ENCODE measurements at regions not wholly inside any gene's neighbourhood (a gene's known extent, or its start where the extent isn't known, plus 50 kb on each side); places are given as distances from the start of the nearest gene placed in this dataset.

DNA sequence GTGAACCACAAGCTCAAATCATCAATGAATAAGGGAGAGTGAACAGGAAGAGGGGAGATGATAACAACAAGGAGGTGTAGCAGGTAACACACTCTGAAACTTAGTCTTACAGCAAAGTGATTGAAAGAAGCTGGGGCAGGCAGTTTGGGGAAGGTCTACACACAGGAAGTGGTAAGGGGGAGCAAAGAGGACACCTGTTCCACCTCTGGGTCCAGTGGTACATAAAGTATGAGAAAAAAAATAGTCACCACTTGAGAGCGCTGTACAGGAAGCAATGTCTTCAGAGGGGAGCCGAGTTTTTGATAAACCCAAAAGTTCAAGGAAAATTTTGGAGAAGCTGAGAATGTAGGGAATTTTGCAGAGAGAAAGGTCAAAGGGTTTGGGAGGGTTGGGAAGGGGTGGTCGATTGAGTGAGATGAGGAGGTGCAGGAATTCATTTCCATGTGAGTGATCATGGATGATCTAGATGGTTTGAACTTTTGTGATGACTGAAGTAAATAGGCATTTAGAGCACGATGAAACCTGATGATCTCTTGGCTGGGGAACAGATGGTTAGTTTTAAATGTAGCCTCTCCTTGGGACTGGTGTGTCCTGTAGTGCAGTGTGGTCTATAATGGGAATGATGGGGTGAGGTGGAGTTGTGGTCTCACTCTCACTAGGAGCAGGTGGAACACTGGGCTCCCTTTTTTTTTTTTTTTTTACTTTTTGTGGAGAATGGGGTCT lies 142.0 kb downstream of the RBMX2 start:
- no peak overlapping the region for H2BK5ac ChIP-seq (ENCODE audit: low read depth, low read length)
- H2AFZ ChIP-seq (ENCODE audit: low read length) = no peak overlapping the region
- H3K23ac ChIP-seq (ENCODE audit: insufficient read length) = no peak overlapping the region
- no peaks in the 10 kb centered on the region for H4K20me1 ChIP-seq (replicated peaks in 1 of 2; ENCODE audit: control insufficient read depth in 1 of 2, insufficient read depth in 2 of 2, low read length in 2 of 2)
- H3K4me1 ChIP-seq (replicated peaks in 1 of 4; ENCODE audit: control insufficient read depth in 3 of 4, insufficient read depth in 4 of 4, low read length in 3 of 4) = no peaks in the 10 kb centered on the region
- no peak overlapping the region for H2BK12ac ChIP-seq (ENCODE audit: low read depth, low read length)
- H3K9ac ChIP-seq (replicated peaks in 1 of 4; ENCODE audit: extremely low read depth in 1 of 4, low read depth in 3 of 4, low read length in 3 of 4) = no peak overlapping the region
- no peak overlapping the region for H2BK120ac ChIP-seq (replicated peaks; ENCODE audit: low read depth, low read length)
- H3K27me3 ChIP-seq (replicated peaks in 1 of 4; ENCODE audit: control insufficient read depth in 3 of 4, extremely low read depth in 1 of 4, insufficient read depth in 3 of 4, low read length in 3 of 4) = no peaks in the 10 kb centered on the region
- H3K9me3 ChIP-seq (ENCODE audit: insufficient read depth in 2 of 2, low read depth in 1 of 2, low read length in 1 of 2) = no peaks in the 10 kb centered on the region
- H3K79me2 ChIP-seq (ENCODE audit: control insufficient read depth in 1 of 2, insufficient read depth in 2 of 2, low read length in 2 of 2) = no peaks in the 10 kb centered on the region
- no peak overlapping the region for H3K27ac ChIP-seq (ENCODE audit: low read depth, low read length)
- H3K79me1 ChIP-seq (ENCODE audit: low read depth, low read length) = no peaks in the 10 kb centered on the region
- H3K4ac ChIP-seq (replicated peaks; ENCODE audit: insufficient read length, low read depth, low read length) = no peak overlapping the region
- no peak overlapping the region for H2AK5ac ChIP-seq (ENCODE audit: low read depth, low read length)
- DNase-seq (ENCODE audit: low read depth in 1 of 2, low spot score in 2 of 2) = no peak
- no peak overlapping the region for H3K14ac ChIP-seq (ENCODE audit: insufficient read length)
- no peak overlapping the region for H3K4me3 ChIP-seq (ENCODE audit: extremely low read depth in 1 of 4, insufficient read depth in 2 of 4, low read depth in 3 of 4, low read length in 4 of 4)
- ChIA-PET POLR2A (ENCODE audit: partially characterized antibody) (no interaction called here), CTCF (ENCODE audit: partially characterized antibody) (interaction anchor here (1.6 kb wide), 1 partner anchor 373 kb away, joined by 6 read pairs; no protein-coding TSS in a partner anchor)
- no peak overlapping the region for H3K4me2 ChIP-seq (ENCODE audit: insufficient read depth in 1 of 2, low read depth in 2 of 2, low read length in 2 of 2)
- WGBS, 2 experiments (ENCODE audit: extremely low coverage in 1 of 2, insufficient coverage in 1 of 2, insufficient read length in 1 of 2, insufficient replicate concordance in 2 of 2, low coverage in 1 of 2, low lambda C conversion rate in 2 of 2, missing lambda C conversion rate in 1 of 2) = 93% methylated on average over 2 of the region's 4 CpGs; no CpG with 5 or more reads in 1 of the 2 experiments
- H3K36me3 ChIP-seq (ENCODE audit: control insufficient read depth in 2 of 4, insufficient read depth in 4 of 4, low read length in 3 of 4) = no peaks in the 10 kb centered on the region
- H2BK15ac ChIP-seq (ENCODE audit: low read length) = no peak overlapping the region
- no peak overlapping the region for H3K18ac ChIP-seq (ENCODE audit: extremely low read depth, low read length)
- no peak overlapping the region for H3K56ac ChIP-seq (replicated peaks; ENCODE audit: insufficient read length, low read depth, low read length)
- no peak for TF ChIP-seq EZH2 (IDR thresholded peaks at IDR 0.05; ENCODE audit: low read depth, low read length, severe bottlenecking)
- TF ChIP-seq NANOG (IDR thresholded peaks at IDR 0.05; ENCODE audit: insufficient read depth, low read depth, low read length, poor library complexity, severe bottlenecking) = no peak
- no peak for TF ChIP-seq BRCA1 (IDR thresholded peaks at IDR 0.05; ENCODE audit: low read depth, low read length)
- no peak for TF ChIP-seq SAP30 (IDR thresholded peaks at IDR 0.05; ENCODE audit: insufficient read depth, insufficient replicate concordance, low read length)
- no peaks in the 10 kb centered on the region for H3K23me2 ChIP-seq (ENCODE audit: low read depth, low read length)
- FAIRE-seq = no peak
- no peak overlapping the region for H4K91ac ChIP-seq (replicated peaks; ENCODE audit: insufficient read length, low read length)
- H4K5ac ChIP-seq (ENCODE audit: insufficient read length, low read depth, low read length) = no peak overlapping the region
- no peak overlapping the region for H2BK20ac ChIP-seq (ENCODE audit: low read length)
- no peak overlapping the region for H4K8ac ChIP-seq (ENCODE audit: extremely low read depth, insufficient read depth, low read length)
